A549 (cell line): ENCODE measurements at regions not wholly inside any gene's neighbourhood (a gene's known extent, or its start where the extent isn't known, plus 50 kb on each side); places are given as distances from the start of the nearest gene placed in this dataset.
"Not testable (repeated sequence)": the region's sequence is repeated elsewhere in the genome, so short reads cannot be mapped to it uniquely, and the experiment has no call there.

ENCODE experiments used
- ATAC-seq, 2 experiments: fragments of 200-7000 bp in 1 of 2; fragments of >200 bp in 1 of 2; cut with Nextera tagmentation in 1 of 2; cut with Tn5 transposase in 1 of 2; 3 replicates each; pipeline versions ENCODE4 v1.8.0 to v1.9.1; 2018 to 2020; ENCODE audit warnings: mild to moderate bottlenecking in 1 of 2, moderate library complexity in 1 of 2
- CTCF ChIA-PET: fragments of 300-600 bp; sonication (Branson Sonifier 250); formaldehyde crosslinking; extraction: SDS; loops from one replicate; lab custom pipeline; 2021; ENCODE audit warnings: antibody characterized with exemption, inconsistent platforms; lab: Yijun Ruan, JAX
- POLR2A ChIA-PET: fragments of 350-600 bp; formaldehyde crosslinking; extraction: SDS; loops from one replicate; lab custom pipeline; 2021; ENCODE audit warnings: antibody characterized with exemption, inconsistent platforms; lab: Yijun Ruan, JAX
- DNase-seq, 2 experiments: peaks; one replicate each; pipeline versions ENCODE4 v3.0.0 to v3.0.0-alpha.2; 2011 to 2016; ENCODE audit warnings: low read depth in 1 of 2, low spot score in 1 of 2
- FAIRE-seq: peaks from 2 replicates; lab custom pipeline; 2011; peaks lifted over from hg19 to GRCh38; lab: Jason Lieb, UNC
- H3K27ac ChIP-seq, 2 experiments: fragments of >200 bp; sonication (Bioruptor Twin); formaldehyde crosslinking; 3 replicates each; pipeline ENCODE4 v1.5.1; 2016 to 2017
- H3K4me1 ChIP-seq: fragments of >200 bp; sonication (Bioruptor Twin); formaldehyde crosslinking; 3 replicates; pipeline ENCODE4 v1.6.1; 2016
- H3K4me2 ChIP-seq: fragments of >200 bp; sonication (Bioruptor Twin); formaldehyde crosslinking; 3 replicates; pipeline ENCODE4 v1.6.1; 2016
- H3K4me3 ChIP-seq: fragments of >200 bp; sonication (Bioruptor Twin); formaldehyde crosslinking; 3 replicates; pipeline ENCODE4 v1.5.1; 2016
- H3K9me3 ChIP-seq: fragments of >200 bp; sonication (Bioruptor Twin); formaldehyde crosslinking; 3 replicates; pipeline ENCODE4 v1.6.1; 2016
- CBX2 ChIP-seq: fragments of 200-600 bp; sonication (generic); IDR thresholded peaks from 2 replicates; pipeline ENCODE4 v1.6.1; 2016; ENCODE audit warnings: low read depth, mild to moderate bottlenecking, borderline replicate concordance
- CEBPB ChIP-seq, 2 experiments: fragments of >200 bp in 1 of 2; sonication (Bioruptor Twin) in 1 of 2; formaldehyde crosslinking in 1 of 2; IDR thresholded peaks; 2 replicates each; pipeline ENCODE4 v1.6.1; 2012 to 2016
- CHD2 ChIP-seq: fragments of 150-350 bp; IDR thresholded peaks from 2 replicates; pipeline ENCODE4 v1.6.1; 2014; ENCODE audit warnings: low read length; ENCODE audit not compliant: partially characterized antibody
- CHD4 ChIP-seq: fragments of 200-600 bp; sonication (generic); IDR thresholded peaks from 2 replicates; pipeline ENCODE4 v1.6.1; 2016; ENCODE audit warnings: antibody characterized with exemption, mild to moderate bottlenecking, borderline replicate concordance
- EHMT2 ChIP-seq: fragments of 200-600 bp; sonication (generic); IDR thresholded peaks from 2 replicates; pipeline ENCODE4 v1.6.1; 2016; ENCODE audit warnings: antibody characterized with exemption, low read depth, mild to moderate bottlenecking, moderate library complexity
- HEYL ChIP-seq: fragments of 250-450 bp; sonication (Bioruptor Pico); IDR thresholded peaks from 2 replicates; pipeline ENCODE4 v1.8.0; 2021; ENCODE audit warnings: mild to moderate bottlenecking, moderate library complexity
- HOXA7 ChIP-seq: fragments of 250-450 bp; sonication (Bioruptor Pico); IDR thresholded peaks from 2 replicates; pipeline ENCODE4 v1.5.0; 2020; ENCODE audit warnings: mild to moderate bottlenecking, moderate library complexity
- HOXB13 ChIP-seq: fragments of 250-450 bp; sonication (Bioruptor Pico); IDR thresholded peaks from 2 replicates; pipeline ENCODE4 v1.5.0; 2020; ENCODE audit warnings: low read depth, mild to moderate bottlenecking, moderate library complexity
- JUNB ChIP-seq: fragments of >200 bp; sonication (Bioruptor Twin); formaldehyde crosslinking; IDR thresholded peaks from 2 replicates; pipeline ENCODE4 v1.6.1; 2016
- KDM1A ChIP-seq: fragments of 200-600 bp; sonication (generic); IDR thresholded peaks from 2 replicates; pipeline ENCODE4 v1.6.1; 2016; ENCODE audit warnings: low read depth, mild to moderate bottlenecking
- MYC ChIP-seq: IDR thresholded peaks from 2 replicates; pipeline ENCODE4 v1.6.1; 2012; ENCODE audit warnings: mild to moderate bottlenecking, inconsistent platforms, low read length, improper control_type of control experiment, borderline replicate concordance
- RARB ChIP-seq: fragments of 250-450 bp; sonication (Bioruptor Pico); IDR thresholded peaks from 2 replicates; pipeline ENCODE4 v1.8.0; 2021; ENCODE audit warnings: mild to moderate bottlenecking, moderate library complexity
- RCOR1 ChIP-seq: fragments of 150-350 bp; IDR thresholded peaks from 2 replicates; pipeline ENCODE4 v1.6.1; 2014; ENCODE audit warnings: antibody characterized with exemption, low read length, low read depth
- RNF2 ChIP-seq: fragments of 200-600 bp; sonication (generic); IDR thresholded peaks from 2 replicates; pipeline ENCODE4 v1.6.1; 2016; ENCODE audit warnings: low read depth, mild to moderate bottlenecking, antibody characterized with exemption, moderate library complexity, borderline replicate concordance
- SMC3 ChIP-seq: fragments of >200 bp; sonication (Bioruptor Twin); formaldehyde crosslinking; IDR thresholded peaks from 3 replicates; pipeline ENCODE4 v1.6.1; 2018; ENCODE audit warnings: inconsistent platforms
- TP53 ChIP-seq: fragments of 250-450 bp; sonication (Bioruptor Pico); IDR thresholded peaks from 2 replicates; pipeline ENCODE4 v1.5.0; 2021; ENCODE audit warnings: mild to moderate bottlenecking, moderate library complexity
- ZFP36 ChIP-seq: fragments of 450-650 bp; IDR thresholded peaks from 2 replicates; pipeline ENCODE4 v1.6.1; 2014; ENCODE audit warnings: borderline replicate concordance; ENCODE audit not compliant: partially characterized antibody
- ZNF302 ChIP-seq: fragments of 250-450 bp; sonication (Bioruptor Pico); IDR thresholded peaks from 2 replicates; pipeline ENCODE4 v1.9.0; 2021; ENCODE audit warnings: inconsistent platforms, mild to moderate bottlenecking, moderate library complexity
- WGBS: methylation state at CpG from one replicate; pipeline ENCODE4 v1.1.6; 2017; ENCODE audit errors: missing lambda C conversion rate; 5-methylcytosine and 5-hydroxymethylcytosine counted together
- TF ChIP-seq, protein P1 (sequence below): fragments of 150-350 bp; IDR thresholded peaks from 2 replicates; pipeline ENCODE4 v1.6.1; 2014; ENCODE audit warnings: low read depth, mild to moderate bottlenecking, low read length
- TF ChIP-seq, protein P2 (sequence below): fragments of >200 bp; sonication (Bioruptor Twin); formaldehyde crosslinking; IDR thresholded peaks from 3 replicates; pipeline ENCODE4 v1.6.1; 2016
- TF ChIP-seq, protein P3 (sequence below): fragments of >200 bp; sonication (Bioruptor Twin); formaldehyde crosslinking; IDR thresholded peaks from 2 replicates; pipeline ENCODE4 v1.6.1; 2016
- TF ChIP-seq, protein P4 (sequence below): fragments of 200-600 bp; sonication (generic); IDR thresholded peaks from 2 replicates; pipeline ENCODE4 v1.6.1; 2016; ENCODE audit warnings: antibody characterized with exemption, mild to moderate bottlenecking, moderate library complexity
- TF ChIP-seq, protein P5 (sequence below): IDR thresholded peaks from 2 replicates; pipeline ENCODE4 v1.6.1; 2012

DNA sequence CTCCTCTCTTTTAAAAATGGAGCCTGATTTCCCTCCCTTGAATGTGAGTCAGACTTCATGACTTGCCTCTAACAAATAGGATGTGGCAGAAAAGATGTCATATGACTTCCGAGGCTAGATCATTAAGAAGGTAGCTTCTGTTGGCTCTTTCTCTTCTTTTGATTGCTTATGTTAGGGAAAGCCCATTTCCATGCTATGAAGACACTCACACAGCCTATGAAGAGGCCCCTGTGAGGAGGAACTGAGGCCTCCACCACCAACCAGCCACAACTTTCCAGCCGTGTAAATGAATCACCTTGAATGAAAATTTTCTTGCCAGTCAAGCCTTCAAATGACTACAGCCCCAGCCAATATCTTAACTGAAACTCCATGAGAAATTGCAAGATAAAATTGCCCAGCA, 413.4 kb downstream of the TMEM38B start:
- no peak for DNase-seq
- FAIRE-seq, result no peak
- Histone ChIP-seq H3K27ac (no peak overlapping the region), H3K4me3 (no peak overlapping the region), H3K4me2 (no peak overlapping the region), H3K4me1 (no peaks in the 10 kb centered on the region), H3K9me3 (no peaks in the 10 kb centered on the region)
- CTCF ChIA-PET, result no interaction called here
- no peak for TF ChIP-seq HEYL (CRISPR knock-in tag)
- TF ChIP-seq CEBPB (IDR thresholded peaks at IDR 0.05), result no peak
- TF ChIP-seq, protein P1, sequence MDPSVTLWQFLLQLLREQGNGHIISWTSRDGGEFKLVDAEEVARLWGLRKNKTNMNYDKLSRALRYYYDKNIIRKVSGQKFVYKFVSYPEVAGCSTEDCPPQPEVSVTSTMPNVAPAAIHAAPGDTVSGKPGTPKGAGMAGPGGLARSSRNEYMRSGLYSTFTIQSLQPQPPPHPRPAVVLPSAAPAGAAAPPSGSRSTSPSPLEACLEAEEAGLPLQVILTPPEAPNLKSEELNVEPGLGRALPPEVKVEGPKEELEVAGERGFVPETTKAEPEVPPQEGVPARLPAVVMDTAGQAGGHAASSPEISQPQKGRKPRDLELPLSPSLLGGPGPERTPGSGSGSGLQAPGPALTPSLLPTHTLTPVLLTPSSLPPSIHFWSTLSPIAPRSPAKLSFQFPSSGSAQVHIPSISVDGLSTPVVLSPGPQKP, result no peak
- TF ChIP-seq, protein P2, sequence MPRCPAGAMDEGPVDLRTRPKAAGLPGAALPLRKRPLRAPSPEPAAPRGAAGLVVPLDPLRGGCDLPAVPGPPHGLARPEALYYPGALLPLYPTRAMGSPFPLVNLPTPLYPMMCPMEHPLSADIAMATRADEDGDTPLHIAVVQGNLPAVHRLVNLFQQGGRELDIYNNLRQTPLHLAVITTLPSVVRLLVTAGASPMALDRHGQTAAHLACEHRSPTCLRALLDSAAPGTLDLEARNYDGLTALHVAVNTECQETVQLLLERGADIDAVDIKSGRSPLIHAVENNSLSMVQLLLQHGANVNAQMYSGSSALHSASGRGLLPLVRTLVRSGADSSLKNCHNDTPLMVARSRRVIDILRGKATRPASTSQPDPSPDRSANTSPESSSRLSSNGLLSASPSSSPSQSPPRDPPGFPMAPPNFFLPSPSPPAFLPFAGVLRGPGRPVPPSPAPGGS, result no peak
- no peak for TF ChIP-seq CHD2
- no peak for TF ChIP-seq HOXA7 (CRISPR knock-in tag)
- no peak for TF ChIP-seq JUNB
- TF ChIP-seq, protein P3, sequence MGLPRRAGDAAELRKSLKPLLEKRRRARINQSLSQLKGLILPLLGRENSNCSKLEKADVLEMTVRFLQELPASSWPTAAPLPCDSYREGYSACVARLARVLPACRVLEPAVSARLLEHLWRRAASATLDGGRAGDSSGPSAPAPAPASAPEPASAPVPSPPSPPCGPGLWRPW, result no peak
- TF ChIP-seq, protein P4, sequence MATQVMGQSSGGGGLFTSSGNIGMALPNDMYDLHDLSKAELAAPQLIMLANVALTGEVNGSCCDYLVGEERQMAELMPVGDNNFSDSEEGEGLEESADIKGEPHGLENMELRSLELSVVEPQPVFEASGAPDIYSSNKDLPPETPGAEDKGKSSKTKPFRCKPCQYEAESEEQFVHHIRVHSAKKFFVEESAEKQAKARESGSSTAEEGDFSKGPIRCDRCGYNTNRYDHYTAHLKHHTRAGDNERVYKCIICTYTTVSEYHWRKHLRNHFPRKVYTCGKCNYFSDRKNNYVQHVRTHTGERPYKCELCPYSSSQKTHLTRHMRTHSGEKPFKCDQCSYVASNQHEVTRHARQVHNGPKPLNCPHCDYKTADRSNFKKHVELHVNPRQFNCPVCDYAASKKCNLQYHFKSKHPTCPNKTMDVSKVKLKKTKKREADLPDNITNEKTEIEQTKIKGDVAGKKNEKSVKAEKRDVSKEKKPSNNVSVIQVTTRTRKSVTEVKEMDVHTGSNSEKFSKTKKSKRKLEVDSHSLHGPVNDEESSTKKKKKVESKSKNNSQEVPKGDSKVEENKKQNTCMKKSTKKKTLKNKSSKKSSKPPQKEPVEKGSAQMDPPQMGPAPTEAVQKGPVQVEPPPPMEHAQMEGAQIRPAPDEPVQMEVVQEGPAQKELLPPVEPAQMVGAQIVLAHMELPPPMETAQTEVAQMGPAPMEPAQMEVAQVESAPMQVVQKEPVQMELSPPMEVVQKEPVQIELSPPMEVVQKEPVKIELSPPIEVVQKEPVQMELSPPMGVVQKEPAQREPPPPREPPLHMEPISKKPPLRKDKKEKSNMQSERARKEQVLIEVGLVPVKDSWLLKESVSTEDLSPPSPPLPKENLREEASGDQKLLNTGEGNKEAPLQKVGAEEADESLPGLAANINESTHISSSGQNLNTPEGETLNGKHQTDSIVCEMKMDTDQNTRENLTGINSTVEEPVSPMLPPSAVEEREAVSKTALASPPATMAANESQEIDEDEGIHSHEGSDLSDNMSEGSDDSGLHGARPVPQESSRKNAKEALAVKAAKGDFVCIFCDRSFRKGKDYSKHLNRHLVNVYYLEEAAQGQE, result no peak
- TF ChIP-seq MYC, result no peak
- TF ChIP-seq, protein P5, sequence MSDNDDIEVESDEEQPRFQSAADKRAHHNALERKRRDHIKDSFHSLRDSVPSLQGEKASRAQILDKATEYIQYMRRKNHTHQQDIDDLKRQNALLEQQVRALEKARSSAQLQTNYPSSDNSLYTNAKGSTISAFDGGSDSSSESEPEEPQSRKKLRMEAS, result no peak
- TF ChIP-seq HOXB13 (CRISPR knock-in tag), result no peak
- TF ChIP-seq TP53 (CRISPR knock-in tag), result no peak
- no peak for TF ChIP-seq SMC3
- no peak for TF ChIP-seq CHD4
- TF ChIP-seq, all 56 proteins: peak for 0
- POLR2A ChIA-PET, result no interaction called here
- WGBS, result 15% methylated on average over 2 of the region's 2 CpGs
- ATAC-seq, result no peak

DNA sequence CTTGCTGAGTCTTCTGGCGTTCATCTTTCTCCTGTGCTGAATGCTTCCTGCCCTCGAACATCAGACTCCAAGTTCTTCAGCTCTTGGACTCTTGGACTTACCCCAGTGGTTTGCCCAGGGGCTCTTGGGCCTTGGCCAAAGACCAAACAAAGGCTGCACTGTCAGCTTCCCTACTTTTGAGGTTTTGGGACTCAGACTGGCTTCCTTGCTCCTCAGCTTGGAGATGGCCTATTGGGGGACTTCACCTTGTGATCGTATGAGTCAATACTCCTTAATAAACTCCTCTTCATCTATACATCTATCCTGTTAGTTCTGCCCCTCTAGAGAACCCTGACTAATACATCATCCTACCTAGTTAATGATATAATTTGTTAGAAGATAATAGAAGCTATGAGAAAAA, 415.4 kb downstream of the TMEM38B start:
- WGBS, result 0% methylated on average over 3 of the region's 3 CpGs
- CTCF ChIA-PET, result interaction anchor here (0.9 kb wide), 1 partner anchor 1316 kb away, joined by 3 read pairs; no protein-coding TSS in a partner anchor
- H3K9me3 ChIP-seq, H3K4me2 ChIP-seq, H3K4me3 ChIP-seq, H3K27ac ChIP-seq, FAIRE-seq, H3K4me1 ChIP-seq, POLR2A ChIA-PET, ATAC-seq, DNase-seq: not testable (repeated sequence)

DNA sequence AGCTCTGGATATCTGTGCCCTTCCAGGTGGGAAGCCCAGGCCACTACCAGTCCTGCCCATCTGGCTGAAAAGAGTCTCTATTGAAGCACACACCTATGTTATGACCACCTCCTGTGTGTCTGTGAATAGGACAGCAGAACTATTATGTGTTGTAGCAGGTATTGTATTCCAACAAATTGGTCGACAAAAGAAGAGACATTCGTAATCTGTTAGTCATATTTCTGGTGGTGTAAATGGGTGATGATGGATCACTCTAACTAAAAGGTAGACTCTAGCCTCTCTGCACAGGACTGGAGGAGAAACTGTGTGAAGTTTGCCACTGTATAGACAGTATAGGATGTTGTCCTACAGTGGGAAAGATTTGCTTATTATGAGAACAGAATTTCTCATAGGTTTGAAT, 416.1 kb downstream of the TMEM38B start:
- Histone ChIP-seq H3K4me3 (no peak overlapping the region), H3K27ac (no peak overlapping the region)
- no peak for FAIRE-seq
- POLR2A ChIA-PET, result no interaction called here
- no peak for TF ChIP-seq KDM1A
- no peak for TF ChIP-seq RNF2
- TF ChIP-seq CBX2, result no peak
- no peak for TF ChIP-seq MYC
- TF ChIP-seq RCOR1, result no peak
- TF ChIP-seq SMC3, result no peak
- TF ChIP-seq, protein P4, result no peak
- no peak for TF ChIP-seq ZFP36
- TF ChIP-seq, protein P5, result no peak
- TF ChIP-seq ZNF302 (CRISPR knock-in tag), result no peak
- no peak for TF ChIP-seq EHMT2
- TF ChIP-seq RARB, result no peak
- TF ChIP-seq, all 56 proteins: peak for 0
- Histone ChIP-seq H3K4me1 (no peaks in the 10 kb centered on the region), H3K4me2 (no peak overlapping the region), H3K9me3 (no peaks in the 10 kb centered on the region)
- DNase-seq (no peak), ATAC-seq (no peak)
- CTCF ChIA-PET, result no interaction called here
- WGBS, result 25% methylated on average over 2 of the region's 2 CpGs
